ENCODE measurements at regions not wholly inside any gene's neighbourhood (a gene's known extent, or its start where the extent isn't known, plus 50 kb on each side); places are given as distances from the start of the nearest gene placed in this dataset.

DNA sequence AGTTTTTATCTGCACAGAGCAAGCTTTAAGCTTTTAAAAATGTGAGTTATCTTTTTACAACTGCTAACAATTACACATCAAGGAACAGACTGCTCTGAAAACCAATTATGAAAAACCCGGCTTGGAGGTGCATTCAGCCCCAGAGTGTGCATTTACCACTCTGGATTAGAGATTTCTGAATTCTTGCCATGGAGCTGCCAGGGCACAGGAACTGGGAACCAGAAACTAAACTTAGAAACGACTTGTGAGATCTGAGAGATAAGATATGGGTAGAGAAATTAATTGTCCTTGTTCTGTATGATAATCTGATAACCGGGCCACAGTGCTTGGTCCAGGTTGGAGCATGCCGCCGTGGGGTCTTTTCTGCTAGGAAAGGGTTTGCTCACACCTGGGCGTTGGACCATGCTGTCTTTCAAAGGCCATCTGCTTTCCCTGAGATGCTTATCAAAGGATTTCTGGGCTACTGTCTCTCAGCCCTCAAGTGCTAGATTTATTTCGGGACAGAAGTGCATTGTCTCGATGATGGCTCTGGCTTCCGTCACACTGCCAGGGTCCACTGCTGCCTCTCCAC, 210.0 kb downstream of the MAF start:
- no peak overlapping the region for H3K4me3 ChIP-seq
- intact Hi-C loops (cut with DNase I): no loop called here
- WGBS, 2 donors: 47 to 67% methylated on average over 8 to 9 of the region's 9 CpGs
- no peak overlapping the region for H3K27ac ChIP-seq
- H3K9me3 ChIP-seq: no peaks in the 10 kb centered on the region
- no peaks in the 10 kb centered on the region for H3K4me1 ChIP-seq
- DNase-seq (no peak), ATAC-seq (no peak)
- no peak for TF ChIP-seq POLR2A (IDR thresholded peaks at IDR 0.05)
- TF ChIP-seq CTCF (IDR thresholded peaks at IDR 0.05): no peak
- H3K27me3 ChIP-seq: no peaks in the 10 kb centered on the region
- H3K36me3 ChIP-seq (replicated peaks in 1 of 2; ENCODE audit: insufficient read depth in 1 of 2, low read depth in 2 of 2): no peaks in the 10 kb centered on the region

DNA sequence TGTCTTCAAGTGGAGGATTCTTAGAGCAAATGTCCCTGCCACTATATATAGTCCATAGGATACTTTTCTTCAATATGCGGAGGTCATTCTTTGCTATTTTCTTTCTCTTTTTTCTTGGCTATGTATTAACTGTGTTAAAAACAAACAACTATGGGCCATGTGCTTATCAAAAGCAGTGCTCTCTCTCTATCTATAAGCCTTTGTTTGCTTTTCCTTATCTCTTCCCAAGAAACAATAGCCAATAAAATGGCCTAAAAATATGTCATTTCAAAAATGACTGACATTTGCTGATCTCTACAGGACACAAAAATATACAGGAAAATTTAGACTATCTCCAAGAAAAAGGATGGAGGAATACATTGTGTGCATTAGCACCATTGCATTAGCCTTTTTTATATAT, 212.1 kb downstream of the MAF start:
- Histone ChIP-seq H3K27ac (no peak overlapping the region), H3K9me3 (no peaks in the 10 kb centered on the region), H3K36me3 (replicated peaks in 1 of 2; ENCODE audit: insufficient read depth in 1 of 2, low read depth in 2 of 2) (no peaks in the 10 kb centered on the region), H3K27me3 (no peaks in the 10 kb centered on the region), H3K4me3 (no peak overlapping the region), H3K4me1 (no peaks in the 10 kb centered on the region)
- no peak for DNase-seq
- ATAC-seq: no peak
- no peak for TF ChIP-seq CTCF (IDR thresholded peaks at IDR 0.05)
- no peak for TF ChIP-seq POLR2A (IDR thresholded peaks at IDR 0.05)
- intact Hi-C loops (cut with DNase I): no loop called here
- WGBS, 2 donors: 48 to 52% methylated on average over 1 of the region's 1 CpG

DNA sequence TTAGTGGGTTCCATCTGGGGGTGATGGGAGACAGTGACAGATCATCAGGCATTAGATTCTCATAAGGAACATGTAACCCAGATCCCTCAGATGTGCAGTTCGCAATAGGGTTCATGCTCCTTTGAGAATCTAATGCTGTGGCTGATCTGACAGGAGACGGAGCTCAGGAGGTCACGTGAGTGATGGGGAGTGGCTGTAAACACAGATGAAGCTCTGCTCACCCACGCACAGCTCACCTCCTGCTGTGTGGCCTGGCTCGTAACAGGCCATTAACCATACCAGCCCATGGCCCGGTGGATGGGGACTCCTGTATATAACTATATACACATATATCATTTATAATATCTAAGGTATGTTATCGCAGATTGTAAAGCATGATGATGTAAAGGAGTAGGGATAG, 214.2 kb downstream of the MAF start:
- no peaks in the 10 kb centered on the region for H3K4me1 ChIP-seq
- intact Hi-C loops (cut with DNase I): no loop called here
- no peak overlapping the region for H3K27ac ChIP-seq
- ATAC-seq (no peak), DNase-seq (no peak)
- TF ChIP-seq CTCF (IDR thresholded peaks at IDR 0.05) (no peak), POLR2A (IDR thresholded peaks at IDR 0.05) (no peak)
- H3K4me3 ChIP-seq: no peak overlapping the region
- H3K27me3 ChIP-seq: no peaks in the 10 kb centered on the region
- H3K9me3 ChIP-seq: no peaks in the 10 kb centered on the region
- 93% methylated on average over 7 of the region's 7 CpGs for WGBS, 2 donors
- H3K36me3 ChIP-seq (replicated peaks in 1 of 2; ENCODE audit: insufficient read depth in 1 of 2, low read depth in 2 of 2): no peaks in the 10 kb centered on the region

DNA sequence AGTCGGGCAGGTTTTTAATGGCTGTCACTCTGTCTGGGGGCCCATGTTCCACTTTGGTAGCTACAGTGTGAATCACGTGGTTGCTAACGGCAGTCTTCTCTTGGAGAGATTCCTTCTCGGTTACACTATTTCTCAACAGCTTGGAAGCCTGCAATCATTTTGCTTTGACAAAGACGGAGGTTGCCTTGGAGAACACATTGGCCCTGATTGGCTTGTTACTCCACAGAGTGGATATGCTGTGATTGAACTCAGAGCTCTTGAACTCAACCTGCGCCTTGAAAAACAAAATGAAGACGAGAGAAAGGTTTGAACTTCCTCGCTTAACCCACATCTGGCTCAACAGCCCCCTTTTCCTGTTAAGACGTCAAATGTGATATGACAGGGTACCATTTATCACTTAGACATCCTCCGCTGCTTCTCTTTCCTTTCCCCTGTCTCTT, 218.9 kb downstream of the MAF start:
- Histone ChIP-seq H3K9me3 (no peaks in the 10 kb centered on the region), H3K4me3 (no peak overlapping the region), H3K27me3 (no peaks in the 10 kb centered on the region), H3K27ac (no peak overlapping the region), H3K36me3 (replicated peaks in 1 of 2; ENCODE audit: insufficient read depth in 1 of 2, low read depth in 2 of 2) (no peaks in the 10 kb centered on the region), H3K4me1 (no peaks in the 10 kb centered on the region)
- DNase-seq: peak in 1 of 4 donors; percentile 15
- intact Hi-C loops (cut with DNase I): no loop called here
- ATAC-seq: no peak
- 33 to 47% methylated on average over 9 to 10 of the region's 10 CpGs for WGBS, 2 donors
- TF ChIP-seq CTCF (IDR thresholded peaks at IDR 0.05) (no peak), POLR2A (IDR thresholded peaks at IDR 0.05) (no peak)

DNA sequence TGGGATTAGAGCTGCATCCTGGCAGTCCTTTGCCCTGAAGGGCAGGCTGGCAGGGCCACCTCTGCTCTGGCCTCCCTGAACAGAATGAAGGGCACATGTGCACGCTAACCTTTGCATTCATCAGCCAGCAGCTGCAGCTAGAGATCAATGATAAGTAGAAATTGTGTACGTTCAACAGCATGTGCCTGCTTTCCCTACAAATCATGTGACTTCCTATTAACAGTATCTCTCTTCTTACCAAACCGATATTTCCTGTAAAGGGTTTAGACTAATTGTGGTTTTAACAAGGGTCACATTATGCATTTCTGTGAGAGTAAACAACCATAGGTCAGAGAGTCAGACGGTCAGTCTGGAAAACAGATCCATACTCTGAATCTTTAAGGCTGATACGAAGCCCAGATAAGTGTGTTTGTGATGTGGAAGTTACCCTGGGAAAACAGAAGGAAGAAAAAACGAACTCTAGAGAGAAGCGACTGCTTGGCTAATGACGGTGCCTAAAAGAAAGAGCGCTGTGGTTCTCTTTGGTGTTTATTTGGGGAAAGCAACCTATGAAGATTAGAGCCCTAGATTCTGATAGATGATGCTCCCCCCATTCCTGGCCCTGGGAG, 219.4 kb downstream of the MAF start:
- TF ChIP-seq POLR2A (IDR thresholded peaks at IDR 0.05) (no peak), CTCF (IDR thresholded peaks at IDR 0.05) (no peak)
- DNase-seq (no peak), ATAC-seq (no peak)
- 7 to 8% methylated on average over 9 of the region's 9 CpGs for WGBS, 2 donors
- no peaks in the 10 kb centered on the region for H3K4me1 ChIP-seq
- no peaks in the 10 kb centered on the region for H3K9me3 ChIP-seq
- H3K27ac ChIP-seq: no peak overlapping the region
- H3K36me3 ChIP-seq (replicated peaks in 1 of 2; ENCODE audit: insufficient read depth in 1 of 2, low read depth in 2 of 2): no peaks in the 10 kb centered on the region
- no peaks in the 10 kb centered on the region for H3K27me3 ChIP-seq
- no peak overlapping the region for H3K4me3 ChIP-seq
- intact Hi-C loops (cut with DNase I): no loop called here

All from body of pancreas (tissue), 4 donors.